ENCODE measurements at regions not wholly inside any gene's neighbourhood (a gene's known extent, or its start where the extent isn't known, plus 50 kb on each side); places are given as distances from the start of the nearest gene placed in this dataset.

- Mint-ChIP-seq H3K27ac (no peak overlapping the region), H3K4me1 (peaks cover 7% of the 10 kb centered on the region), H3K4me3 (no peak overlapping the region), H3K36me3 (ENCODE audit: low read depth) (peaks cover 11% of the 10 kb centered on the region), H3K27me3 (ENCODE audit: insufficient read depth) (no peaks in the 10 kb centered on the region), H3K9me3 (no peaks in the 10 kb centered on the region)
- H3K27me3 ChIP-seq (ENCODE audit: control insufficient read depth, insufficient read depth, low read length, poor library complexity, severe bottlenecking), result no peaks in the 10 kb centered on the region
- H3K36me3 ChIP-seq (ENCODE audit: control insufficient read depth, insufficient read depth, low read length), result peaks cover 3% of the 10 kb centered on the region
- H3K27ac ChIP-seq (ENCODE audit: low read depth, low read length), result no peak overlapping the region
- TF ChIP-seq, protein P1, sequence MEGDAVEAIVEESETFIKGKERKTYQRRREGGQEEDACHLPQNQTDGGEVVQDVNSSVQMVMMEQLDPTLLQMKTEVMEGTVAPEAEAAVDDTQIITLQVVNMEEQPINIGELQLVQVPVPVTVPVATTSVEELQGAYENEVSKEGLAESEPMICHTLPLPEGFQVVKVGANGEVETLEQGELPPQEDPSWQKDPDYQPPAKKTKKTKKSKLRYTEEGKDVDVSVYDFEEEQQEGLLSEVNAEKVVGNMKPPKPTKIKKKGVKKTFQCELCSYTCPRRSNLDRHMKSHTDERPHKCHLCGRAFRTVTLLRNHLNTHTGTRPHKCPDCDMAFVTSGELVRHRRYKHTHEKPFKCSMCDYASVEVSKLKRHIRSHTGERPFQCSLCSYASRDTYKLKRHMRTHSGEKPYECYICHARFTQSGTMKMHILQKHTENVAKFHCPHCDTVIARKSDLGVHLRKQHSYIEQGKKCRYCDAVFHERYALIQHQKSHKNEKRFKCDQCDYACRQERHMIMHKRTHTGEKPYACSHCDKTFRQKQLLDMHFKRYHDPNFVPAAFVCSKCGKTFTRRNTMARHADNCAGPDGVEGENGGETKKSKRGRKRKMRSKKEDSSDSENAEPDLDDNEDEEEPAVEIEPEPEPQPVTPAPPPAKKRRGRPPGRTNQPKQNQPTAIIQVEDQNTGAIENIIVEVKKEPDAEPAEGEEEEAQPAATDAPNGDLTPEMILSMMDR (conservative IDR thresholded peaks at IDR 0.05), result no peak
- DNase-seq, result no peak
- H3K4me3 ChIP-seq (ENCODE audit: low read length), result no peak overlapping the region
- no peak overlapping the region for H3K9ac ChIP-seq (ENCODE audit: extremely low read depth, low read length, poor library complexity, severe bottlenecking)
- no peaks in the 10 kb centered on the region for H3K9me3 ChIP-seq (ENCODE audit: control insufficient read depth, low read length)
- WGBS, 2 experiments (ENCODE audit: insufficient coverage in 1 of 2, insufficient read length in 1 of 2), result 87 to 90% methylated on average over 3 of the region's 3 CpGs
- H3K4me1 ChIP-seq (ENCODE audit: control insufficient read depth, insufficient read depth, low read length), result peaks cover 7% of the 10 kb centered on the region
Measured at GRCh38 chr11:34748036-34748435, 127.1 kb downstream of the EHF start.

DNA sequence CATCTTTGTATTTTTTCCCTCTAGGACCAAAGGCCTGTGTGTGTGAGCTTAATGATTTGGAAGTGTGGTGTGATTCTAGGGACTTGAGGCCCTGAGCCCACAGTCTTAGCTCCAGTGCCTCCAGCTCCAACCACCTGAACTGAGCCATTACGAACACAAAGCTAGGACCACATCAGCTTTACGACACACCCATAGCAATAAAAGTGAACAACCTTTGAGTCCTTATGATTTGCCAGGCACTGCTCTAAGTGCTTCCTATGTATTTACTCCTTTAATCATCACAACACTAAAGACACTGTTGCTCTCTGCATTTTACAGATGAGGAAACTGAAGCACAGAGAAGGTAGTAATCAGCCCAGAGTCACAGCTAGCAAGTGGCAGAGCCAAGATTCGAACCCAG, 126.4 kb downstream of the EHF start:
- Mint-ChIP-seq H3K9me3 (peaks cover under 1% of the 10 kb centered on the region), H3K4me1 (peaks cover 7% of the 10 kb centered on the region), H3K4me3 (no peak overlapping the region), H3K27ac (no peak overlapping the region), H3K36me3 (ENCODE audit: low read depth) (peaks cover 11% of the 10 kb centered on the region), H3K27me3 (ENCODE audit: insufficient read depth) (no peaks in the 10 kb centered on the region)
- no peak for DNase-seq
- Histone ChIP-seq H3K9me3 (ENCODE audit: control insufficient read depth, low read length) (peaks cover 5% of the 10 kb centered on the region), H3K4me3 (ENCODE audit: low read length) (no peak overlapping the region), H3K36me3 (ENCODE audit: control insufficient read depth, insufficient read depth, low read length) (peaks cover 3% of the 10 kb centered on the region), H3K27ac (ENCODE audit: low read depth, low read length) (no peak overlapping the region), H3K4me1 (ENCODE audit: control insufficient read depth, insufficient read depth, low read length) (peaks cover 7% of the 10 kb centered on the region), H3K9ac (ENCODE audit: extremely low read depth, low read length, poor library complexity, severe bottlenecking) (no peak overlapping the region), H3K27me3 (ENCODE audit: control insufficient read depth, insufficient read depth, low read length, poor library complexity, severe bottlenecking) (no peaks in the 10 kb centered on the region)
- WGBS, 2 experiments (ENCODE audit: insufficient coverage in 1 of 2, insufficient read length in 1 of 2), result 43 to 60% methylated on average over 2 to 3 of the region's 3 CpGs
- TF ChIP-seq, protein P1 (conservative IDR thresholded peaks at IDR 0.05), result no peak

DNA sequence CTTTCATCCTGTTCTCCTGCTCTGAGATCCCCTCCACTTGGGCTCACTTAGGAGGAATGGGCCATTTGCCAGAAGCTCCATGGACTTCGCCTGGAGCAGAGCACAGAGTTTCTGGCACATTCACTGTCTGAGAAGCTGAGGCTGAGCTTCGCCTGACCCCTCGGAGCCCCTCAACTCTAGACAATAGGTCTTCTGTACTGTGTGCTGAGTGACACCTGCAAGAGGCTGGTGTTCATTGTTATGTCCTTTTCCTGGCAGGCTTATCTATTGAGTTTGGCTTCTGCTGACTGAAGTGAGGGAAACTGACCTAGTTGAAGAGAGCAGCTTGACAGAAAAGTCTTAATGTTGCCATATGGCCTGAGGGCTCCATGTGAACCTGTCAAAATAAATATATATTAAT, 124.3 kb downstream of the EHF start:
- Histone ChIP-seq H3K36me3 (ENCODE audit: control insufficient read depth, insufficient read depth, low read length) (peaks cover 3% of the 10 kb centered on the region), H3K9ac (ENCODE audit: extremely low read depth, low read length, poor library complexity, severe bottlenecking) (no peak overlapping the region), H3K27ac (ENCODE audit: low read depth, low read length) (no peak overlapping the region), H3K9me3 (ENCODE audit: control insufficient read depth, low read length) (peaks cover 9% of the 10 kb centered on the region), H3K4me1 (ENCODE audit: control insufficient read depth, insufficient read depth, low read length) (peaks cover 7% of the 10 kb centered on the region), H3K27me3 (ENCODE audit: control insufficient read depth, insufficient read depth, low read length, poor library complexity, severe bottlenecking) (no peaks in the 10 kb centered on the region), H3K4me3 (ENCODE audit: low read length) (no peak overlapping the region)
- H3K9me3 Mint-ChIP-seq, result peaks cover 21% of the 10 kb centered on the region
- no peak overlapping the region for H3K27ac Mint-ChIP-seq
- TF ChIP-seq, protein P1 (conservative IDR thresholded peaks at IDR 0.05), result no peak
- H3K27me3 Mint-ChIP-seq (ENCODE audit: insufficient read depth), result peaks cover 15% of the 10 kb centered on the region
- H3K4me1 Mint-ChIP-seq, result peaks cover 7% of the 10 kb centered on the region
- 90 to 96% methylated on average over 3 of the region's 3 CpGs for WGBS, 2 experiments (ENCODE audit: insufficient coverage in 1 of 2, insufficient read length in 1 of 2)
- no peak for DNase-seq
- peaks cover 4% of the 10 kb centered on the region for H3K36me3 Mint-ChIP-seq (ENCODE audit: low read depth)
- H3K4me3 Mint-ChIP-seq, result no peak overlapping the region
